Superior temporal gyrus (tissue), 1 donor: ENCODE measurements at regions not wholly inside any gene's neighbourhood (a gene's known extent, or its start where the extent isn't known, plus 50 kb on each side); places are given as distances from the start of the nearest gene placed in this dataset.
A peak's percentile ranks its signal among the peaks of the same experiment; 100 is the strongest.
"Not testable (repeated sequence)": the region's sequence is repeated elsewhere in the genome, so short reads cannot be mapped to it uniquely, and the experiment has no call there.

Experiments
- DNase-seq: peaks from one replicate; pipeline ENCODE4 v3.0.0-alpha.2; 2016; ENCODE audit errors: extremely low spot score

- DNase-seq = no peak
Observed at GRCh38 chr5:116779846-116780245, 205.2 kb upstream of the SEMA6A start.

- DNase-seq = no peak
Observed at GRCh38 chr5:116778651-116779280, 204.1 kb upstream of the SEMA6A start.

DNA sequence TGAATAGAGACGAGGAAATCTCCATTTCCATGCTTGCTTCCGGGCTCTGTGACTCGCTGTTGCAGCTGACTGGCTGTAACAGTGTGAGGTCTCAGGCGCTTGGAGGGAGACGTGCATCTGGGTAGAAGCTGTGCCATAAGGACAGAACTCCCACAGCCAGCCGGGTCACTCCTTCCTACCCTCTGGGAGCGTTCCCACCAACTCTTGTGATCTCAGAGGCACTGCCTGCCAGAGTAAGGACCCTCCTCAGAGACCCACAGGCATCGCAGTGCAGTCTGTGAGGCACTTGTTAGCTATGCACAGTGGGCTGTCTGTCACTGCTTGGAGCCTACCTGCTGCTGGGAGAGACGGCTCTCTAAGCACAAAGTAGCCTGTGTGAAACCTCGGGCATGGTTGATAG is 203.4 kb upstream of the SEMA6A start:
- DNase-seq = peak; percentile 60

- no peak for DNase-seq
Observed at GRCh38 chr5:116773926-116774325, 199.3 kb upstream of the SEMA6A start.

- DNase-seq = no peak
Observed at GRCh38 chr5:116772806-116773205, 198.2 kb upstream of the SEMA6A start.

DNA sequence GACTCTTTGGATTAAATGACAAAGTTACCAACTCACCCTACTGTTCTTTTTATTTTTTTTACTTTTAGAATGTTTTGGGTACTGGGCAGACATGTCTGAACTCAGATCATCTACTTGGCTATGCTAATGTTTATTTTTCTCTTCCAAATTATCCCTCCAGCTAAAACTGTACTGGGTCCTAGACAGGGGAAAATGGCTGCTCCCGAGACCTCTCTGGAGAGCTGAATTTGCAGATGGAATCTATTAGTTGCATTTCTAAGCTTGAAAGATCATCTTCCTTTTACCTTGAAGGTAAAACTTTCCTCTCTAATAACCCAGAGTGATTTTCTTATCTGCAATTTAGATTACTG is 197.5 kb upstream of the SEMA6A start:
- DNase-seq = no peak

DNA sequence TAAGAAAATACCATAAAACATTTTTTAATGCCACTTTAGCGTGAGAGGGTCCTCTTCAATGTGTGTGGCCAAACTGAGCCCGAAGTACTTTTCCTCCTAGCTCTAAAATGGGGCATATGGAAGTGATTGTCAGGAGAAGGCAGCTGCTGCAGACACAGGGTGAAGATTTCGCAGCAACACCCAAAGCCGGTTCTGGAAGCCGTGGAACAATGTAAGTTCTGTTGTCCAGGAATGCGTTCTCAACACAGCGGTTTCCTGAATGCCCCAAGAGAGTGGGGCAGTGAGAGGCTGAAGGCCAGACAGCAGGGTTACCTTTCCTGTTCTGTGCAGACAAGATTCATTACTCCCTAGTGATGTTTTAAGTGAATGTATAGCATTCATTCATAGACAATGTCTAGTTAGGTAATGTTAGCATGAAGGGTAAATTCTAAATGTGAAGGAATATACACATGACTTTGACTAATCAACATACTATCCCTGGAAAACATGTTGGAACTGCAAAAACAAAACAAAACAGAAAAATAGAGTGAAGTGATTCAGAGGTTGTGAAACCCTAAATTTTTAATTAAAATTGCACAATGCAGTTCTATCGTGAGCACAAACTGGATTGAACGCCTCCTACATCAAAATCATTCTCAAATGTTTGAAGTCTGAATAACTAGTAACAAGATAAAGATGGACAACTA is 197.0 kb upstream of the SEMA6A start:
- no peak for DNase-seq

GRCh38 chr5:116769953-116770352 is 195.3 kb upstream of the SEMA6A start:
- DNase-seq = not testable (repeated sequence)

GRCh38 chr5:116769470-116769869 is 194.8 kb upstream of the SEMA6A start:
- no peak for DNase-seq

- peak; percentile 44 for DNase-seq
Observed at GRCh38 chr5:116766470-116766947, 191.9 kb upstream of the SEMA6A start.

DNA sequence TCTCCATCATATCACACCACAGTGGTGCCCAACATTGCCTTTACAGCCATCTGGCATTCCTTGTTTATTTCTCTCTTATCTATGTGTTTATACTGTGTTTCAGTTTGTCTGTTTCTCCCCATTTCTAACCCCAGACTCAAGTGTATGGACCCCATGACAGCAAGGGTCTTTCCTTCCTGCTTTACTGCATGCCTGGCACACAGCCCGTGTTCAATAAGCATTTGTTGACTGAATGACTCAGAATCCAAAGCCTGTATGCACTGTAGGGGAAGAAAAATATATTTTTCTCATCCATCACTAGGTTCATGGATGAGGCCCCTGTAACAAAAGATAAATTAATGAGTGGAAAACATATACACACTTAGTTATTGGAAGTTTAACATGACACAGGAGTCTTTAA is 190.8 kb upstream of the SEMA6A start:
- DNase-seq = no peak

- DNase-seq = no peak
Observed at GRCh38 chr5:116764941-116765340, 190.3 kb upstream of the SEMA6A start.

DNA sequence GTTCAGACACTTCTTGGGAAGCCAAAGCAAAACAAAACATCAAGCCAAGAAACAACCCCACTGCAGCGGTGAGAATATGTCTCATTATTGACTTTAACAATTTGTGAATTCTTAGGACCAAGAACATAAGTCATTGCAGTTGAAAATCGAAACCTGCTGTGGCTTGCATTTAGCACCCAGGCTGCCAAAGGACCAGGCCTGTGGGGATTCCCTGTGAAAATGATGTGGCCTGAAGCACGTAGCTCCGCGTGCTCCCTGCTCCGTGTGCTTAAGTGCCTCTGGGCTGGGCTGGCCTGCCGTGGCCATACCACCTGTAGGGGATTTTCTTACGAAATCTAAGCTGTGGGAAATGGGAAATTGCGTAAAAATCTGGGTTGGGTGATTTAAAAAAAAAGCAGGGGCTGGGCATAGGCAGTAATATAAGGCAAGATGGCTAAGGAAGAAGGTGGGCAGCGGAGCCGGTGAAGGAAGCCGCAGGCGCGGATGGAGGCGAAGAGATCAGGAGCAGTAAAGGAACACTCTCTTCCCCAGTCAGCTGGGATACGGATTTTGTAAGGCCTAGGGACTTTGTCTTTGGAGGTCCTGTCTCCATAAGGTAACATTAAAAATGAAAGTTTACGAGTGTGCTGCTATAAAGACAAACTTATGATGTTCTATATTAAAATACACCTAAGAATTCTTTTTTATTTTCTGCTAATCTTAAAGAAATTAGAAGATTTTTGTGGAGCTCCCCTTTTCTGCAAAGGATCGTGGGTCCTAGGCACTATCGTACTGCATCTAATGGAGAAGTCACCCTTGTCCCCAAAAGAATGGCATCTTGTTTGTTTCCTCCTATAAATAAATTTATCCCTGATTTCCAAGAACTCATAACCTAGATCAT is 189.6 kb upstream of the SEMA6A start:
- no peak for DNase-seq

GRCh38 chr5:116759860-116760640 is 185.4 kb upstream of the SEMA6A start:
- no peak for DNase-seq

DNA sequence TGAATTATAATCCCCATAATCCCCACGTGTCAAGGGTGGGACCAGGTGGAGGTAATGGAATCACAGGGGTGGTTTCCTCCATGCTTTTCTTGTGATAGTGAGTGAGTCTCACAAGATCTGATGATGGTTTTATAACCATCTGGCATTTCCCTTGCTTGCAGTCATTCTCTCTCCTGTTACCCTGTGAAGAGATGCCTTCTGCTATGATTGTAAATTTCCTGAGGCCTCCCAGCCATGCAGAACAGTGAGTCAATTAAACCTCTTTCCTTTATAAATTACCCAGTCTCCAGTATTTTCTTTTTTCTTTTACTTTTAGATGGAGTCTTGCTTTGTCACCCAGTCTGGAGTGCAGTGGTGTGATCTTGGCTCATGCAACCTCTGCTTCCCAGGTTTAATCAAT is 182.7 kb upstream of the SEMA6A start:
- no peak for DNase-seq

DNA sequence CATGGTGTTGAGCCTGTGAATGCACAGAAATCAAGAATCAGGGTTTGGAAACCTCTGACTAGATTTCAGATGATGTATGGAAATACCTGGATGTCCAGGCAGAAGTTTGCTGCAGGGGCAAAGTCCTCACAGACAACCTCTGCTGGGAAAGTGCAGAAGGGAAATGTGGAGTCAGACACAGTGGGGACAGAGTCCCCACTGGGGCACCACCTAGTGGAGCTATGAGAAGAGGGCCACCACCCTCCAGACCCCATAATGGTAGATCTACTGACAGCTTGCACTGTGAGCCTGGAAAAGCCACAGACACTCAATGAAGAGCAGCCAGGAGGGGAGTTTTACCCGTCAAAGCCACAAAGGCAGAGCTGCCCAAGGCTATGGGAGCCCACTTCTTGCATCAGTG is 181.9 kb upstream of the SEMA6A start:
- DNase-seq = no peak

GRCh38 chr5:116754556-116754955 is 179.9 kb upstream of the SEMA6A start:
- DNase-seq = no peak

DNA sequence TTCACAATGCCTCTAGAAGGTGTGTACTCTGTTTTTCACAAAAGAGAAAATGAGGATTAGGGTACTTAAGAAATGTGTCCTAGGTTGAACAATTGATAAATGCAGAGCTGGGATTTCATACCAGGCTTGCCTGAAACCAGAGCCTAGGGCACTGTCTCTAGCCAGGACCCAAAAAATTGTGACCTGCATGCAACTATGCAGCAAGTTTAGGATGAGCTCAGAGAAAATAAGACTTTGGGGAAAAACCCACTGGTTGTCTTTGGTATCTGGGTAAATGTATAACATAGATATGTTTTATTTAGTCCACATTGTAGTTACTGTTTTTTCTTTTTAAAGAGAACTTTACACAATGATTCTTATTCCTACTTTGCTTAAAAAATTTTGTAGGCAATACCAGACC is 177.1 kb upstream of the SEMA6A start:
- DNase-seq = no peak

GRCh38 chr5:116750631-116751580 is 176.3 kb upstream of the SEMA6A start:
- no peak for DNase-seq

GRCh38 chr5:116747881-116748280 is 173.3 kb upstream of the SEMA6A start:
- DNase-seq = no peak

- DNase-seq = no peak
Observed at GRCh38 chr5:116746668-116747067, 172.0 kb upstream of the SEMA6A start.
